ENCODE measurements at regions not wholly inside any gene's neighbourhood (a gene's known extent, or its start where the extent isn't known, plus 50 kb on each side); places are given as distances from the start of the nearest gene placed in this dataset.
"Not testable (repeated sequence)": the region's sequence is repeated elsewhere in the genome, so short reads cannot be mapped to it uniquely, and the experiment has no call there.

- no peak for DNase-seq
Measured at GRCh38 chr1:217921126-217921904, 290.2 kb downstream of the SPATA17 start.

- DNase-seq, result no peak
Measured at GRCh38 chr1:217924924-217925323, 293.8 kb downstream of the SPATA17 start.

GRCh38 chr1:217929213-217929885, 298.2 kb downstream of the SPATA17 start:
- no peak for DNase-seq

GRCh38 chr1:217943361-217943760, 312.2 kb downstream of the SPATA17 start:
- no peak for DNase-seq

DNA sequence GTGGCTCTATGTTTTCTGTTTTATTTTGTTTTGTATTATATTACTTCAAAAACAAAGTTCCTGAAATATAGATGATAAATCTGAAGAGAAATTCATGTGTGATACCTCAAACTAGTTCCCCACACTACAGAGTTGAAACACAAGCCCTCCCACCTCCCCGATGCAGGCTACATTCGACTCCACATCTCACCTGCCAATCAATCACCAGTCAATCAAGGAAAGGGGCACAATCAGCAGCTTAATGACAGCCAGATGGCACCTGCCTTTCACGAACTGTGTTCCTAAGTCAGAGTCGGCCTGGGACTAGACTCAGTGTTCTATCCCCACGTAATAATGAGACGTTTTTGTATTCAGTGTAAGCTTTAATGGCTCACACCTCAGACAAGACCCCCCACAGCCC, 313.4 kb downstream of the SPATA17 start:
- DNase-seq, result no peak

DNA sequence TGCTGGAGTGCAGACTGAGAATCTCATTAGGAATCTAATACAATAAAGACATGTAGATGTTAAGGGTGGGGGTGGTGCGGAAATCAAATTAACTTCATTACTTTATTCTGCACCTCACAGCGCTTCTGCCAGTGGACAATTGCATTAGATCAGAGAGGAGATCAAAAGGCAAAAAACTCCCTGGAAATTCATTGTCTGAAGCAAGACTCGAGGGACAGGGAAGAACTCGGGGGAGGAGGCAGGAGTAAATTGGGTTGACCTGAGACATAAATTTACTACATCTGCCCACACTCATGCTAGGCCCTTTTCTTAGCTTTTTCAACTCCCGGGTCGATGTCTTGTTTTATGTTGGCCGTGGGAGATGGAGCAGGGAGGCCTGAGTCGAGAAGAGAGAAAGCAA, 315.4 kb downstream of the SPATA17 start:
- no peak for DNase-seq

- no peak for DNase-seq
Measured at GRCh38 chr1:217948741-217949140, 317.6 kb downstream of the SPATA17 start.

DNA sequence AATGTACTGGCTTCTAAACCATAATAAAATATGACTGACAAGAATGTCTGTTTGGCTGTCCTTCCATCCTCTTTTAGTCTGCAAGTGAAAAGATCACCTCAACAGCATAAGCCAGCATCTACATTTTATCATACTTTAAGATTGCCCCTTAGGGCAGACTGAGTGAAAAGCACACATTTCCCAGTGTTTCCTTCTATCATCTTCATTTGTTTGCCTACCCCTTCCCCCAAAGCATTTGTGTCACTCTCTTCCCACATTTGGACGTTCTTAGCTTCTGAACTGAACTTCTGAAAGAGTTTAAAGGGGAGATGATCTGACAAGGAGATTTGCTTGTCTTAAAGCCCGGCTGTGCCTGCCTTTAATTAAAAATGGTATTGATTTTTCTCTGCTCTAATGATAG, 322.2 kb downstream of the SPATA17 start:
- no peak for DNase-seq

GRCh38 chr1:217953922-217954321, 322.8 kb downstream of the SPATA17 start:
- no peak for DNase-seq

DNA sequence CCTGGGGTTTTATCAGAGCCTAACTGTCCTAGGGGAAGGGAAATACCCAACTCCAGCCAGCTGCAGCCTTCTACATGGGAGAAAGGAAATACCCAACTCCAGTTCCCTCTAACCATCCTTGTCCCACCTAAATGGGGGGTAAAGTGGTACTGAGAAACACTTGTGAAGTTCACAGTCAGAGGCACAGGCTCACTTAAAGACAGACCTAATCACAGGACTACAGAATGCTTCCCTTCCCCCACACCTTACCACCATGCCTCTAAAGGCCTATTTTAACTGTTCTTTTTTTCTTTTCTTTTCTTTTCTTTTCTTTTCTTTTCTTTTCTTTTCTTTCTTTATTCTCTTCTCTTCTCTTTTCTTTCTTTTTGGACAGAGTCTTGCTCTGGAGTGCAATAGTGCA, 324.6 kb downstream of the SPATA17 start:
- DNase-seq, result no peak

GRCh38 chr1:217965156-217965786, 319.8 kb upstream of the RRP15 start:
- DNase-seq, result no peak

DNA sequence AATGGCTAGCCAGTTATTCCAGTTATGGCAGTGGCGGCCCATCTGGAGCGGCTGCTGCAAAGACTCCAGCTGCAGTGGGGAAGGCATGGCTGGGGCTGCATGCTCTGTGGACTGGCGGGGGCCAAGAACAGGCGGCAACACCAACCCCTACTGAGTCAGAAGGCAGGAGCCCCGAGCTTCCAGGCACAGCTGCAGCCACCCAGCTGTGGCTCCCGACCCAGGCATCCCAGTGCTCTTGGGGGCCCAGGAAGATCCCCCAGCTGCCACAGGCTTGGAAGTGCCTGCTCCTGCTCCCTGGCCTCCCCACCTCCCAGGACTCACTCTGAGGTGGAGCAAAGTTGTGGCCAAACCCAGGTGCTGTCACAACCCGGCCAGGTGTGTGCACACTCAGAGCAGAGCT, 317.0 kb upstream of the RRP15 start:
- no peak for DNase-seq

DNA sequence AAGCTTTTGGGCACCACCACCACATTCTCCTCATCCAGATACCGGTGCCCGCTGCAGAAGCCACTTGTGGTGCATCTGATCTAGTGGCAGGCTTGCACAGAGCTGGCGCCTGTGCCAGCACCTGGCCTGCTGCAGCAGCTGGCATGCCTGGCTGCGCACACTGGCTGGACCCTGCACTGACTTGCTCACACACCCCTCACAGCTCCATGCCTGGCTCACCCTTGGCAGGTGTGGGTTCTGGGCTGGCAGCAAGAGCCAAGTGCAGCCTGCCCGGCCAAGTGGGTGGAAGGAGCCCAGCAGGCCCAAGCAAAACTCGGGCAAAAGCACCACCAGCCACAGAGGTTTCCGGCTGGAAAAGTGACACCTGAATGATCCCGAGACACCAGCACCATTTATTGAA, 315.7 kb upstream of the RRP15 start:
- no peak for DNase-seq

DNA sequence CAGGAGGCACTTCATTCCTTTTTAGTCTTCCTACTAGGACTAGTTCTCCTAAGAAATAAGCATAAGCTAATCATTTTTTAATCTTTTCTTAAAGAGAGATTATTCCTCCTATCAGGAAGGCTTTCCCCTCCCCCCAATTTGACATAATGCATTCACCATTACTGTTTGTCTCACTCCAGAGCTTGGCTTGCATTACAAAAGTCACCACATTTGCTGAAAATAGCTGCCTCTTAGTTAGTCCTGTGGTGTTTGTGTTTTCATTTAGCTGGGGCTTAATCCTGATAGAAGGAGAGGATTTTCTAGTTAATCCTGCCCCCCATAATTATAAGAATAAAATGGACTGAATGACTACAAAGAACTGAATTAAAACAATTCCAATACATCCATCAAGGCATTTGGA, 307.1 kb upstream of the RRP15 start:
- DNase-seq, result no peak

DNA sequence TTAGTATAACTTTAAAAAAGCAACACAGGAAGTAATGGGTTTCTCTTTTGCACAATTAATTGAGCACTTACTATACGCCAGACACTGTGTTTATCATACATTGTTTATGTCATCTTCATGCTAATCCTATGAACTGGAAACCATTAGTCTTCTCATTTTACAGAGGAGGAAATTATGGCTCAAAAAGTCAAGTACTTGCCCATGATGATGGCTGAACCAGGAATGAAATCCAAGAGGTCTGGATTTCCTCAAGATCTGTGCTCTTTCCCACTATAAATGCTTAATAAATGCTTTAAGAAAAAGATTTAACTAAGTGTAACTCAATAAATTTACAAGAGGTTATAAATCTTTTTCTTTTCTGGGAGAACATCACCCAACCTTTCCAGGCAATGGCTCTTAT, 303.7 kb upstream of the RRP15 start:
- DNase-seq, result no peak

DNA sequence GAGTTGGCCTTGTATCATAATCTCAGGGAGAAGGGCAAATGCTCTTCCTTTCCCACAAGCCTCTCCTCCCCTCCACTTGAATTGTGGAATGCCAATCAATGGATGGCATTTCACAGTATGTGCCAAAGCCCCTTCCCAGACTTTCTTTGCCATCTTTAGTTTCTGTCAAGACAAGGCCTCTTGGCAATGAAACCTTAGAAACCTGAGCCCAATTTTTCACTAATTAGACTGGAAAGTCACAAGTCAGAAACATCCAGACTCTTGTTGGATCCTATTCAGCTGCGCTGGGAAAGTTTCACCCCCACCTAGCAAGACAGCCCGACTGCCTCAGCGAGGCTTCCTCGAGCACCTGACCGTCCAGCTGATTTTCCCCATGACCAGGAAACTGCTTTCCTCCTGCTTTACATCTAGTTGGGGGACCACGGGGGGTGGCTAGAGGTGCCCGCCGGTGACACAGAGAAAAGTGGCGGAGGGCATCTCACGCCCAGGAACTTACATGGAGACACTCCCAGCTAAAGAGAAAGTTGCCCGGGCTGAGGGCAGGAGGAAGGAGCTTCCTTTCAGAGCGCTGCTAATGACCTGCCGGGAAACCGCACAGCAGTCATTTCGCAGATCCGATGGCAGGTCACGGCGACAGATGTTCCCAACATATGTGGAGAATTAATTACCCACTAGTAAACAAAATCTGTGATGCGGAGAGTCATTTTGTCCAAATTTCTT, 302.6 kb upstream of the RRP15 start:
- DNase-seq, result no peak

- no peak for DNase-seq
Measured at GRCh38 chr1:217983051-217983375, 302.1 kb upstream of the RRP15 start.

- DNase-seq, result no peak
Measured at GRCh38 chr1:217985641-217986040, 299.5 kb upstream of the RRP15 start.

- no peak for DNase-seq
Measured at GRCh38 chr1:217989510-217989909, 295.6 kb upstream of the RRP15 start.

DNA sequence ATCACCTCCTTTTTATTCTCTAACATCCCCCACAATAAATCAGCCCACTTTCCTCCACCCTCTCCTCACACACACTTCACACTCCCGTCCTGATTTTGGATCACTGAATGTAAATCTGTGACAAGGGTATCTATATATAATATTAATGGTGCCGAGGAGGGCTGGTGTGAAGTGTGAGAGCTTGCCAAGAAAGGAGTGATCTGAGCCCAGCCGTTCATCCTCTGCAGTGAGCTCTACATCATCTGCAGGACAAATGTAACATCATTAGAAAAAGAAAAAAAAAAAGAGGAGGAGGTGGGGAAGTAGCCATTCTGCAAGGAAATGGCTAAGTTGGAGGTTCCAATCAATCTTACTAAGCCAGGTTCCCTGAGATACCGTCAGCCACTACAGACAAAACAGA, 291.7 kb upstream of the RRP15 start:
- DNase-seq, result no peak

DNA sequence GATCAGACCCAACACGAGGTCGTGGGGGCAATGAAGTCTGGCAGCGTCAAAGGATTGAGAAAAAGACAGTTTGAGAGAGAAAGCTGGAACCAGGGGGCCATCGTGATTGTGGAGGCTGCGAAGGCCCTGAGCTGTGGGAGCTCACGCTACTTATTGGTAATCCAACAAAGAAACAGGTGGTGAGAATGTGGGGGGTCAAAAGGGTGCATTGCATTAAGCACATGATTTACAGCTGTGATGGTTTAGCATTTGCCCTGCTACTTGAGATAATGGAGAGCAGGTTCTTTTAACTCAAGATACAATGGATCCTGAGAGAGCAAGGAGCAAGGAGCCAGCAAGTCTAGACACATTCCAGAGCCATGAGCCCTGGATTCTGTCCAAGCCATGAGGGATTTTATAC, 276.8 kb upstream of the RRP15 start:
- not testable (repeated sequence) for DNase-seq

DNA sequence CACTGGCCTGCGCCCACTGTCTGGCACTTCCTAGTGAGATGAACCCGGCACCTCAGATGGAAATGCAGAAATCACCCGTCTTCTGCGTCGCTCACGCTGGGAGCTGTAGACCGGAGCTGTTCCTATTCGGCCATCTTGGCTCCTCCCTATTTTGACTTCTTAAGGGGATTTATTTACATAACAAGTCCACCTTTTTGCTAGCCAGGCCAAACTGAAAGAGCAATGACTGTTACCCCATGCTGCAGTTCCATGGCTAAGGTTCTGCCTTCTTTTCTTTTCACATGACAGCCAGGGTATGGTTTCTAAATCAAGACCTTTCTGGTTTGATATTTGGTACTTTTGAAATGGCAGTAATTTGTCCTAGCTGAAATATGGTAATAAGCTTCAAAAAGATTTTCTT, 270.0 kb upstream of the RRP15 start:
- not testable (repeated sequence) for DNase-seq

DNA sequence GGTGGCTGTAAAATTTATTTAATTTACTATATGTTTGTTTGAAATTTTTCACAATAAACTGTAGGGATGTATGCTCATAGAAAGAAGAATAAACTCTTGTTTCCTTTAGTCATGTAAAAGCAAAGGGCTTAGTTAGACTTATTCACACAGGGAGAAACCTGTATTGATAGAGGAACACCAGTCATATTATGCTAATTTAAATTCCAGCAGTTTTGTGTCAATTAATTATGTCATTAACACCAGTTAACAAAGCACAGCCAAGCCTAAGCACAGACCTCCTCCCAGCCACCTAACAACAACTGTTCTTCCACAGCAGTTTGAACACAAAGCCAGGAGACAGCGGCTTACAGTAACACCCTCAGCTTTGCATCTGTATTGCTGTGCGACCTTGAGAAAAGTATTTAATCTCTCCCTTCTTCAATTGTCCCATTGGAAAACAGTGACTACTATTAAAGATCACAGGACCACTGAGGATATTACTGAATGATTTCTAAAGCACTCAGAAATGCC, 260.8 kb upstream of the RRP15 start:
- no peak for DNase-seq

DNA sequence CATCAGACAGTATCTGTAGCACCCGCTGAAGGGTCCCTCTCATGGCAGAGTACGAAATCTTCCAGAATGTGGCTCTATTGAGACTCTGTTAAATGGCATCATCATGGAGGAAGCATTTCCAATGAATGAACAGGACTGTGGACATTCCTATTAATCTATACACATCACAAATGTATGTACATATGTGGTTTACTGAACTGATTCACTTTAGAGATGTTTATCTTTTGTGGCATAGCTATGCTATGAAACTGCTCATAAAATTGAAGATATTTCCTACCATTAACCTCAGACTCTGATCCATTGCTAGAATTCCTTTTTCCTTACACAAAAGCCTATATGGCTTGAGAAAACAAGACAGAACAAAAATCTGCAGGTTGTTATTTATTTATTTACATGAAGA, 259.6 kb upstream of the RRP15 start:
- no peak for DNase-seq
